IMR-90 (cell line): ENCODE measurements at regions not wholly inside any gene's neighbourhood (a gene's known extent, or its start where the extent isn't known, plus 50 kb on each side); places are given as distances from the start of the nearest gene placed in this dataset.

Source experiments
- ATAC-seq: fragments of 200-7000 bp; cut with Tn5 transposase; 2 replicates; pipeline ENCODE4 v1.9.1; 2020; ENCODE audit warnings: low read depth, mild to moderate bottlenecking, moderate library complexity
- BruUV-seq: library from RNA; stranded (reverse); fragments of 400-500 nt; replicated peaks from 2 replicates; lab custom pipeline; 2021; lab: Mats Ljungman, UMichigan
- CTCF ChIA-PET: fragments of 300-600 bp; formaldehyde crosslinking; extraction: SDS; loops from one replicate; lab custom pipeline; 2021; ENCODE audit warnings: antibody characterized with exemption; lab: Yijun Ruan, JAX
- POLR2A ChIA-PET: fragments of 300-600 bp; sonication (Branson Sonifier 250); formaldehyde crosslinking; loops from one replicate; lab custom pipeline; 2022; ENCODE audit warnings: antibody characterized with exemption; ENCODE audit not compliant: unreplicated experiment; lab: Charles Lee
- DNase-seq: peaks from one replicate; pipeline ENCODE4 v3.0.0; 2013
- H2AFZ ChIP-seq: replicated peaks from 2 replicates; pipeline ENCODE3; 2013; ENCODE audit warnings: low read length, mild to moderate bottlenecking; ENCODE audit not compliant: poor library complexity
- H2AK5ac ChIP-seq: 2 replicates; pipeline ENCODE4 v1.6.1; 2013; ENCODE audit warnings: low read depth, low read length, inconsistent platforms
- H2AK9ac ChIP-seq: replicated peaks from 2 replicates; pipeline ENCODE3; 2013; ENCODE audit warnings: mild to moderate bottlenecking, low read depth, low read length, moderate library complexity; ENCODE audit not compliant: poor library complexity
- H2BK120ac ChIP-seq: 2 replicates; pipeline ENCODE4 v1.6.1; 2013; ENCODE audit warnings: low read depth, low read length, inconsistent platforms
- H2BK15ac ChIP-seq: 3 replicates; pipeline ENCODE4 v1.6.1; 2013; ENCODE audit warnings: low read depth, low read length, inconsistent platforms
- H2BK20ac ChIP-seq: 2 replicates; pipeline ENCODE4 v1.6.1; 2013; ENCODE audit warnings: low read depth, mild to moderate bottlenecking, inconsistent platforms, low read length, moderate library complexity
- H2BK5ac ChIP-seq: 2 replicates; pipeline ENCODE4 v1.6.1; 2013; ENCODE audit warnings: mild to moderate bottlenecking, low read depth, low read length, inconsistent platforms; ENCODE audit not compliant: poor library complexity, severe bottlenecking
- H3K14ac ChIP-seq: replicated peaks from 2 replicates; pipeline ENCODE4 v1.6.1; 2013; ENCODE audit warnings: low read depth, low read length, inconsistent platforms
- H3K18ac ChIP-seq: 2 replicates; pipeline ENCODE4 v1.6.1; 2013; ENCODE audit warnings: low read depth, low read length, control low read depth
- H3K23ac ChIP-seq: 2 replicates; pipeline ENCODE4 v1.6.1; 2013; ENCODE audit warnings: low read depth, low read length, inconsistent platforms
- H3K27ac ChIP-seq: 2 replicates; pipeline ENCODE4 v1.5.1; 2013; ENCODE audit warnings: mild to moderate bottlenecking, control low read depth, low read length; ENCODE audit not compliant: insufficient read depth
- H3K27me3 ChIP-seq: 2 replicates; pipeline ENCODE4 v1.6.1; 2013; ENCODE audit warnings: low read length; ENCODE audit not compliant: control insufficient read depth, insufficient read depth
- H3K36me3 ChIP-seq: 2 replicates; pipeline ENCODE4 v1.6.1; 2013; ENCODE audit warnings: low read length, mixed read lengths; ENCODE audit not compliant: control insufficient read depth, insufficient read depth
- H3K4ac ChIP-seq: 2 replicates; pipeline ENCODE4 v1.6.1; 2013; ENCODE audit warnings: low read depth, low read length, inconsistent platforms
- H3K4me1 ChIP-seq: 2 replicates; pipeline ENCODE4 v1.6.1; 2013; ENCODE audit warnings: low read length, mixed read lengths; ENCODE audit not compliant: control insufficient read depth, insufficient read depth
- H3K4me2 ChIP-seq: 2 replicates; pipeline ENCODE4 v1.6.1; 2013; ENCODE audit warnings: low read depth, mild to moderate bottlenecking, control low read depth, low read length, moderate library complexity
- H3K4me3 ChIP-seq: 2 replicates; pipeline ENCODE4 v1.5.1; 2013; ENCODE audit warnings: low read depth, mild to moderate bottlenecking, control low read depth, low read length, moderate library complexity; ENCODE audit not compliant: insufficient read depth
- H3K56ac ChIP-seq: 2 replicates; pipeline ENCODE4 v1.6.1; 2013; ENCODE audit warnings: low read length, inconsistent platforms; ENCODE audit not compliant: insufficient read depth; ENCODE audit errors: extremely low read depth
- H3K79me1 ChIP-seq, 2 experiments: 2 replicates each; pipeline ENCODE4 v1.6.1; 2013; ENCODE audit warnings: low read length in 2 of 2, inconsistent platforms in 1 of 2, low read depth in 1 of 2
- H3K9ac ChIP-seq: 2 replicates; pipeline ENCODE4 v1.6.1; 2013; ENCODE audit warnings: low read depth, low read length, control low read depth
- H3K9me1 ChIP-seq: 2 replicates; pipeline ENCODE4 v1.6.1; 2013; ENCODE audit warnings: low read length, inconsistent platforms; ENCODE audit not compliant: insufficient read depth
- H3K9me3 ChIP-seq: 2 replicates; pipeline ENCODE4 v1.6.1; 2013; ENCODE audit warnings: low read length; ENCODE audit not compliant: control insufficient read depth, insufficient read depth
- H4K20me1 ChIP-seq: 2 replicates; pipeline ENCODE4 v1.6.1; 2013; ENCODE audit warnings: low read length, inconsistent platforms; ENCODE audit not compliant: insufficient read depth
- H4K5ac ChIP-seq: 2 replicates; pipeline ENCODE4 v1.6.1; 2013; ENCODE audit warnings: mild to moderate bottlenecking, low read depth, low read length, control low read depth
- H4K8ac ChIP-seq, 2 experiments: 2 replicates each; pipeline ENCODE4 v1.6.1; 2013; ENCODE audit warnings: low read depth in 2 of 2, low read length in 2 of 2, control low read depth in 1 of 2, inconsistent platforms in 1 of 2
- H4K91ac ChIP-seq: 2 replicates; pipeline ENCODE4 v1.6.1; 2013; ENCODE audit warnings: low read depth, low read length, inconsistent platforms; ENCODE audit not compliant: insufficient read depth
- CHD1 ChIP-seq: IDR thresholded peaks from 2 replicates; pipeline ENCODE4 v1.6.1; 2012; ENCODE audit warnings: low read depth, low read length, improper control_type of control experiment
- FOS ChIP-seq: fragments of 150-350 bp; IDR thresholded peaks from 2 replicates; pipeline ENCODE4 v1.6.1; 2016; ENCODE audit warnings: low read depth, low read length
- SMC3 ChIP-seq: fragments of 150-350 bp; IDR thresholded peaks from 2 replicates; pipeline ENCODE4 v1.6.1; 2016; ENCODE audit warnings: low read depth, mild to moderate bottlenecking, antibody characterized with exemption, low read length, moderate library complexity
- WGBS, 2 experiments: methylation state at CpG; one replicate each; pipeline versions ENCODE4 v1.1.5 to v1.1.7; 2013; ENCODE audit warnings: missing lambda C conversion rate in 2 of 2; ENCODE audit not compliant: insufficient read length in 1 of 2; ENCODE audit errors: extremely low coverage in 2 of 2; 5-methylcytosine and 5-hydroxymethylcytosine counted together
- dilution Hi-C: fragments of 300-500 bp; cut with HindIII; formaldehyde crosslinking; loops from one replicate; pipeline ENCODE4 v1.14.3; 2018; ENCODE audit warnings: low sequenced_read_pairs; ENCODE audit not compliant: unreplicated experiment
- in situ Hi-C: fragments of 300-500 bp; cut with MboI; formaldehyde crosslinking; loops from 3 replicates; pipeline ENCODE4 v1.14.3; 2019; ENCODE audit warnings: low sequenced_read_pairs, inconsistent platforms, mixed read lengths
- intact Hi-C: fragments of 100-400 bp; cut with micrococcal nuclease; formaldehyde crosslinking; loops from 2 replicates; pipeline ENCODE4 v1.10.0; 2022
- TF ChIP-seq, protein P1 (sequence below): fragments of 150-350 bp; IDR thresholded peaks from 2 replicates; pipeline ENCODE4 v1.6.1; 2016; ENCODE audit warnings: low read depth, mild to moderate bottlenecking, low read length, moderate library complexity, borderline replicate concordance
- TF ChIP-seq, protein P2 (sequence below): conservative IDR thresholded peaks from 2 replicates; pipeline ENCODE4 v1.5.1; 2012; ENCODE audit warnings: mild to moderate bottlenecking, low read depth, low read length, improper control_type of control experiment

DNA sequence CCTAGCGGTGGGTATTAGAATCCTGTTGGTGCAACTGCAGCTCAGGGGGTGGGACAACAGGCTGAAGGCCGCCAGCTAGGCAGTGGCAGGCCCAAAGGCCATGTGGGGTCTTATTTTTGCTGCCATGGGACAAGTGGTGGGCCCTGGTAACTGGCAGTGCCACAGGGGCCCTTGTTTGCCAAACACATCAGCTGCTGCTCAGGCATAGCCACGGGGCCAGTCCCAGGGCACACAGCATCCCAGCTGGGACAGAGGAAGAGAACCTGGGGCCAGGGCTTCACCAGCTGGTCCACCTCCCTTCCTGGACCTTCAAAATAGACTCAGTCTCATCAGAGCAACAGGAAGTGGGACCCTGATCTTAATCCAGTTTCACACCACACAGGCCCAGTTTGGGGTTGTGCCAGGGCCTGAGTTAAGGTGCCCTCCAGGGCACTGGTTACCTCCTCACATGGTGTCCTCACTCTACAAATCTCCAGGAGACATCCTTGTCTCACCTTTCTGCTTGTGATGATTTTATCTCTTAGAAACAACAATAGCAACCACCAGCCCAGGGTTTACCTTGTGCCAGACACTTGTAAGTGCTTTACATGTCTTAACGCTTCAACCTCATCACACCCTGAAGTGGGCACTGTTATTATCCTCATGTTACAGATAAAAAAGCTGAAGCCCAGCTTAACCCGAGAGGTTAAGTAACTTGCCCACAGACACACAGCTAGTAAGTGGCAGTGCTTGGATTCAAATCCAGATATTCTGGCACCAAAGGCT is 98.5 kb downstream of the GYPC start:
- TF ChIP-seq FOS (no peak), CHD1 (no peak), SMC3 (no peak)
- TF ChIP-seq, protein P1, sequence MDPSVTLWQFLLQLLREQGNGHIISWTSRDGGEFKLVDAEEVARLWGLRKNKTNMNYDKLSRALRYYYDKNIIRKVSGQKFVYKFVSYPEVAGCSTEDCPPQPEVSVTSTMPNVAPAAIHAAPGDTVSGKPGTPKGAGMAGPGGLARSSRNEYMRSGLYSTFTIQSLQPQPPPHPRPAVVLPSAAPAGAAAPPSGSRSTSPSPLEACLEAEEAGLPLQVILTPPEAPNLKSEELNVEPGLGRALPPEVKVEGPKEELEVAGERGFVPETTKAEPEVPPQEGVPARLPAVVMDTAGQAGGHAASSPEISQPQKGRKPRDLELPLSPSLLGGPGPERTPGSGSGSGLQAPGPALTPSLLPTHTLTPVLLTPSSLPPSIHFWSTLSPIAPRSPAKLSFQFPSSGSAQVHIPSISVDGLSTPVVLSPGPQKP, result no peak
- TF ChIP-seq, protein P2, sequence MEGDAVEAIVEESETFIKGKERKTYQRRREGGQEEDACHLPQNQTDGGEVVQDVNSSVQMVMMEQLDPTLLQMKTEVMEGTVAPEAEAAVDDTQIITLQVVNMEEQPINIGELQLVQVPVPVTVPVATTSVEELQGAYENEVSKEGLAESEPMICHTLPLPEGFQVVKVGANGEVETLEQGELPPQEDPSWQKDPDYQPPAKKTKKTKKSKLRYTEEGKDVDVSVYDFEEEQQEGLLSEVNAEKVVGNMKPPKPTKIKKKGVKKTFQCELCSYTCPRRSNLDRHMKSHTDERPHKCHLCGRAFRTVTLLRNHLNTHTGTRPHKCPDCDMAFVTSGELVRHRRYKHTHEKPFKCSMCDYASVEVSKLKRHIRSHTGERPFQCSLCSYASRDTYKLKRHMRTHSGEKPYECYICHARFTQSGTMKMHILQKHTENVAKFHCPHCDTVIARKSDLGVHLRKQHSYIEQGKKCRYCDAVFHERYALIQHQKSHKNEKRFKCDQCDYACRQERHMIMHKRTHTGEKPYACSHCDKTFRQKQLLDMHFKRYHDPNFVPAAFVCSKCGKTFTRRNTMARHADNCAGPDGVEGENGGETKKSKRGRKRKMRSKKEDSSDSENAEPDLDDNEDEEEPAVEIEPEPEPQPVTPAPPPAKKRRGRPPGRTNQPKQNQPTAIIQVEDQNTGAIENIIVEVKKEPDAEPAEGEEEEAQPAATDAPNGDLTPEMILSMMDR, result no peak
- no peak overlapping the region for H2AK5ac ChIP-seq
- no TSS peak for BruUV-seq
- no peaks in the 10 kb centered on the region; the same call in 1 of the 2 replicates for H3K9me3 ChIP-seq
- in situ Hi-C loops (no loop called here), intact Hi-C loops (no loop called here), dilution Hi-C loops (no loop called here)
- no peak overlapping the region for H3K14ac ChIP-seq
- no peaks in the 10 kb centered on the region for H3K79me1 ChIP-seq
- no peaks in the 10 kb centered on the region for H3K36me3 ChIP-seq
- peaks cover 2% of the 10 kb centered on the region; the same call in 1 of the 2 replicates for H3K27me3 ChIP-seq
- H2BK120ac ChIP-seq, result no peak overlapping the region
- no peak overlapping the region for H3K18ac ChIP-seq
- POLR2A ChIA-PET, result no interaction called here
- H4K5ac ChIP-seq, result no peak overlapping the region
- H3K4me1 ChIP-seq, result no peaks in the 10 kb centered on the region
- no peak overlapping the region for H2BK20ac ChIP-seq
- no peak overlapping the region for H4K8ac ChIP-seq
- WGBS, 2 experiments, result 33% methylated on average over 1 of the region's 5 CpGs; no CpG with 5 or more reads in 1 of the 2 experiments
- no peak overlapping the region for H4K91ac ChIP-seq
- no peak overlapping the region for H2BK15ac ChIP-seq
- ATAC-seq (no peak), DNase-seq (no peak)
- H3K23ac ChIP-seq, result no peak overlapping the region
- no peak overlapping the region for H3K4me2 ChIP-seq
- H4K20me1 ChIP-seq, result no peaks in the 10 kb centered on the region
- H3K9me1 ChIP-seq, result no peaks in the 10 kb centered on the region
- H3K9ac ChIP-seq, result no peak overlapping the region
- no peak overlapping the region for H2BK5ac ChIP-seq
- H2AK9ac ChIP-seq, result no peak overlapping the region
- no peak overlapping the region for H2AFZ ChIP-seq
- H3K27ac ChIP-seq, result no peak overlapping the region
- H3K4ac ChIP-seq, result no peak overlapping the region
- CTCF ChIA-PET, result no interaction called here
- no peak overlapping the region for H3K4me3 ChIP-seq
- H3K56ac ChIP-seq, result no peak overlapping the region
